KOPT-K1 (cell line): ENCODE measurements at regions not wholly inside any gene's neighbourhood (a gene's known extent, or its start where the extent isn't known, plus 50 kb on each side); places are given as distances from the start of the nearest gene placed in this dataset.
A peak's percentile ranks its signal among the peaks of the same experiment; 100 is the strongest.

ENCODE experiments used
- H3K27ac ChIP-seq: fragments of 200-600 bp; sonication (generic); 2 replicates; pipeline ENCODE4 v1.5.1; 2016; ENCODE audit warnings: antibody characterized with exemption, mild to moderate bottlenecking, low read depth, low read length; ENCODE audit not compliant: poor library complexity, severe bottlenecking
- H3K36me3 ChIP-seq: fragments of 200-600 bp; sonication (generic); 2 replicates; pipeline ENCODE4 v1.5.1; 2017; ENCODE audit warnings: antibody characterized with exemption, mild to moderate bottlenecking, low read length, moderate library complexity; ENCODE audit not compliant: insufficient read depth
- H3K9me3 ChIP-seq: fragments of 200-600 bp; sonication (generic); 2 replicates; pipeline ENCODE4 v1.5.1; 2017; ENCODE audit warnings: antibody characterized with exemption, low read length, mild to moderate bottlenecking; ENCODE audit not compliant: insufficient read depth, poor library complexity, severe bottlenecking

GRCh38 chr2:181234487-181234891, 222.7 kb upstream of the ITGA4 start:
- Histone ChIP-seq H3K27ac (no peak overlapping the region), H3K9me3 (no peaks in the 10 kb centered on the region), H3K36me3 (peaks cover 12% of the 10 kb centered on the region; the same call in 1 of the 2 replicates)

GRCh38 chr2:181235011-181235410, 222.2 kb upstream of the ITGA4 start:
- H3K9me3 ChIP-seq = no peaks in the 10 kb centered on the region
- peaks cover 12% of the 10 kb centered on the region; the same call in 1 of the 2 replicates for H3K36me3 ChIP-seq
- no peak overlapping the region for H3K27ac ChIP-seq

- H3K9me3 ChIP-seq = no peaks in the 10 kb centered on the region
- H3K36me3 ChIP-seq = peaks cover 12% of the 10 kb centered on the region; the same call in 1 of the 2 replicates
- H3K27ac ChIP-seq = no peak overlapping the region
Observed at GRCh38 chr2:181235683-181236459, 221.3 kb upstream of the ITGA4 start.

- Histone ChIP-seq H3K36me3 (0 out of 2 replicates have a peak, but pooled peaks cover 12% of the 10 kb centered on the region), H3K27ac (no peak overlapping the region), H3K9me3 (no peaks in the 10 kb centered on the region)
Observed at GRCh38 chr2:181239201-181239799, 217.9 kb upstream of the ITGA4 start.

GRCh38 chr2:181240844-181241243, 216.3 kb upstream of the ITGA4 start:
- Histone ChIP-seq H3K36me3 (0 out of 2 replicates have a peak, but pooled peaks cover 7% of the 10 kb centered on the region), H3K9me3 (no peaks in the 10 kb centered on the region), H3K27ac (peak overlapping the region; percentile 72)

- H3K27ac ChIP-seq = peak overlapping the region; percentile 72
- H3K36me3 ChIP-seq = 0 out of 2 replicates have a peak, but pooled peaks cover 7% of the 10 kb centered on the region
- no peaks in the 10 kb centered on the region for H3K9me3 ChIP-seq
Observed at GRCh38 chr2:181241366-181241765, 215.8 kb upstream of the ITGA4 start.

- Histone ChIP-seq H3K36me3 (0 out of 2 replicates have a peak, but pooled peaks cover 6% of the 10 kb centered on the region), H3K27ac (peak overlapping the region; percentile 72), H3K9me3 (no peaks in the 10 kb centered on the region)
Observed at GRCh38 chr2:181241797-181242196, 215.4 kb upstream of the ITGA4 start.

- Histone ChIP-seq H3K27ac (peak overlapping the region; percentile 72), H3K9me3 (no peaks in the 10 kb centered on the region)
Observed at GRCh38 chr2:181242262-181242661, 214.9 kb upstream of the ITGA4 start.

GRCh38 chr2:181243319-181243718, 213.9 kb upstream of the ITGA4 start:
- no peaks in the 10 kb centered on the region for H3K36me3 ChIP-seq
- no peak overlapping the region for H3K27ac ChIP-seq
- H3K9me3 ChIP-seq = no peaks in the 10 kb centered on the region

More at GRCh38 chr2:181242262-181242661, 214.9 kb upstream of the ITGA4 start:
- H3K36me3 ChIP-seq = 0 out of 2 replicates have a peak, but pooled peaks cover 2% of the 10 kb centered on the region

GRCh38 chr2:181250691-181251090, 206.5 kb upstream of the ITGA4 start:
- 0 out of 2 replicates have a peak, but pooled peaks cover 4% of the 10 kb centered on the region for H3K36me3 ChIP-seq
- H3K27ac ChIP-seq = no peak overlapping the region
- H3K9me3 ChIP-seq = no peaks in the 10 kb centered on the region

GRCh38 chr2:181252262-181253148, 204.7 kb upstream of the ITGA4 start:
- H3K27ac ChIP-seq = no peak overlapping the region
- H3K9me3 ChIP-seq = no peaks in the 10 kb centered on the region
- 0 out of 2 replicates have a peak, but pooled peaks cover 4% of the 10 kb centered on the region for H3K36me3 ChIP-seq

- Histone ChIP-seq H3K36me3 (0 out of 2 replicates have a peak, but pooled peaks cover 4% of the 10 kb centered on the region), H3K9me3 (no peaks in the 10 kb centered on the region), H3K27ac (no peak overlapping the region)
Observed at GRCh38 chr2:181253438-181253837, 203.7 kb upstream of the ITGA4 start.

GRCh38 chr2:181255651-181256050, 201.5 kb upstream of the ITGA4 start:
- Histone ChIP-seq H3K27ac (no peak overlapping the region), H3K9me3 (no peaks in the 10 kb centered on the region), H3K36me3 (0 out of 2 replicates have a peak, but pooled peaks cover 4% of the 10 kb centered on the region)

- Histone ChIP-seq H3K27ac (no peak overlapping the region), H3K36me3 (no peaks in the 10 kb centered on the region), H3K9me3 (no peaks in the 10 kb centered on the region)
Observed at GRCh38 chr2:181258720-181259119, 198.5 kb upstream of the ITGA4 start.

GRCh38 chr2:181262782-181263181, 194.4 kb upstream of the ITGA4 start:
- Histone ChIP-seq H3K36me3 (peaks cover 12% of the 10 kb centered on the region; the same call in 1 of the 2 replicates), H3K9me3 (no peaks in the 10 kb centered on the region), H3K27ac (peak overlapping the region; percentile 6)
